ENCODE measurements at regions not wholly inside any gene's neighbourhood (a gene's known extent, or its start where the extent isn't known, plus 50 kb on each side); places are given as distances from the start of the nearest gene placed in this dataset.

- TF ChIP-seq POLR2A (IDR thresholded peaks at IDR 0.05; ENCODE audit: low read depth, low read length) (no peak), POLR2AphosphoS5 (IDR thresholded peaks at IDR 0.05; ENCODE audit: low read depth, low read length) (no peak), SPI1 (IDR thresholded peaks at IDR 0.05; ENCODE audit: low read depth, low read length) (no peak)
Observed at GRCh38 chr4:115374621-115375020, 261.2 kb upstream of the NDST4 start.

Data from GM12891 (cell line).